ENCODE measurements at regions not wholly inside any gene's neighbourhood (a gene's known extent, or its start where the extent isn't known, plus 50 kb on each side); places are given as distances from the start of the nearest gene placed in this dataset.
A peak's percentile ranks its signal among the peaks of the same experiment; 100 is the strongest.

GRCh38 chrX:96224279-96224678 is 460.4 kb upstream of the DIAPH2 start:
- no peak for DNase-seq

DNA sequence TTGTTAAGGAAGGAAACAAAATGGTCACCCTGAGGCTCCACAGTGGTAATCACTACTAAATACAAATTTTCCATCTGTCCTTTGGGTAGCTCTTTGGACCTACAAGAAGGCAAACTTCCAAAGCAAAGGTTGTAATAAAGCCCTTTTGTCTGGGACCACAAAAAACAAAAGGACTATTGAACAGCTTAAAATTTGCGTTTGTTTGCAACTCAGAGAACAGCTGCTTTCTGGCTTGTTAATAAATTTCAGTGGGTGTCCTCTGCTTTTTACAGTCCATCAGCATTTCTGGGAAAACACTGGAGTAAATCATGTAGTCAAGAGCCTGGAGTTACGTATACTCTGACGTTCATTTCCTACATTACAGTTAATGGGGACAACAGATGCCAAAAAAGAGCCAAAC is 439.7 kb upstream of the DIAPH2 start:
- peak; percentile 5 for DNase-seq

DNA sequence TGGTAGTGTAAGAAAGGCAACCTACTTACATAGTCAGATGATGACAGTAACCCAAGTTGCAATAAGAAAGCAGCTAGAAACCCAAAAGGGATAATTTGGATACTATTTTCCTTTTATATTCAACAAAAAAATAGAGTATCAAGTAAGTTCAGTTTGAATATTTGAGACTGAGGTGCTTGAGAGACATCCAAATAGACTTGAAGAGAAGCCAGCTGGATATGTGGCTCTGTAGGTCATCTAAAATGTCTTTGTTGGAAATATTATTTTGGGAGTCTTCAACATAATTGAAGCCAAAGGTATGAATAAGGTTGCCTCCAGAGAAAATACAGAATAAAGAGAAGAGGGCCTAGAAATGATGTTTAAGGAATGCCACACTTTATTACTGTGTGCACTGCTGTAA is 438.2 kb upstream of the DIAPH2 start:
- no peak for DNase-seq

Measured in renal pelvis (tissue), 1 donor.